Left ventricle myocardium inferior (tissue), 1 donor: ENCODE measurements at regions not wholly inside any gene's neighbourhood (a gene's known extent, or its start where the extent isn't known, plus 50 kb on each side); places are given as distances from the start of the nearest gene placed in this dataset.
A peak's percentile ranks its signal among the peaks of the same experiment; 100 is the strongest.

Experiments used
- DNase-seq: peaks from one replicate; pipeline ENCODE4 v3.0.0-alpha.2; 2020
- H3K27ac ChIP-seq: fragments of 200-600 bp; replicated peaks from 2 replicates; pipeline ENCODE4 v1.8.0; 2021
- H3K27me3 ChIP-seq: fragments of 200-600 bp; 2 replicates; pipeline ENCODE4 v1.8.0; 2021; ENCODE audit warnings: low read depth
- H3K36me3 ChIP-seq: fragments of 200-600 bp; 2 replicates; pipeline ENCODE4 v1.8.0; 2021
- H3K4me1 ChIP-seq: fragments of 200-600 bp; 2 replicates; pipeline ENCODE4 v1.8.0; 2021
- H3K4me3 ChIP-seq: fragments of 200-600 bp; 2 replicates; pipeline ENCODE4 v1.8.0; 2021; ENCODE audit warnings: mild to moderate bottlenecking, moderate library complexity
- H3K9me3 ChIP-seq: fragments of 200-600 bp; replicated peaks from 2 replicates; pipeline ENCODE4 v1.8.0; 2021
- CTCF ChIP-seq: fragments of 200-600 bp; IDR thresholded peaks from 2 replicates; pipeline ENCODE4 v1.8.0; 2021; ENCODE audit warnings: antibody characterized with exemption, mild to moderate bottlenecking, borderline replicate concordance
- intact Hi-C: fragments of 100-400 bp; cut with micrococcal nuclease; formaldehyde crosslinking; loops from one replicate; pipeline ENCODE4 v1.11.0; 2022
- donor health status: DM: no; HTN: yes; CAD: no; lungs with severe emphysema.

DNA sequence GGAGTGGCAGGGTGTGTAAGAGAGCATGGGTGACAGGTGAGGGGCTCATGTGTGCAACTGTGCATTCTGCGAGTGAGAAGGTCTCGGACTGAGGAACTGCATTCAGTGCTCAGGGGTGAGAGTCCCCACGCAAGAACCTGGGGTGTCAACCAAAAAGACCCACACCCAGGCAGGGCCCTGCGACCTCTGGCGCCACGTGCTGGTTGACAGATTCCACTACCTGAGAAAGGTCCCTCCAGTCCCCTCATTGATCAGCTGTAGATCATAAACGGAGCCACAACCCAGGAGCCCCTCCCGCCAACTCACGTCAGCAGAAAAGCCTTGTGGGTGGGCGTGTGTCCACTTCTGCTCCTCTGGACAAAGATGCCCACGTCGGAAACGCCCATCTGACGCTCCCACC is 98.7 kb downstream of the ASCL4 start:
- intact Hi-C loops: no loop called here
- no peaks in the 10 kb centered on the region for H3K36me3 ChIP-seq
- no peak for DNase-seq
- H3K27ac ChIP-seq: no peak overlapping the region
- H3K4me1 ChIP-seq: no peaks in the 10 kb centered on the region
- no peak for TF ChIP-seq CTCF
- H3K4me3 ChIP-seq: no peak overlapping the region
- H3K27me3 ChIP-seq: peaks cover 63% of the 10 kb centered on the region
- no peaks in the 10 kb centered on the region for H3K9me3 ChIP-seq

DNA sequence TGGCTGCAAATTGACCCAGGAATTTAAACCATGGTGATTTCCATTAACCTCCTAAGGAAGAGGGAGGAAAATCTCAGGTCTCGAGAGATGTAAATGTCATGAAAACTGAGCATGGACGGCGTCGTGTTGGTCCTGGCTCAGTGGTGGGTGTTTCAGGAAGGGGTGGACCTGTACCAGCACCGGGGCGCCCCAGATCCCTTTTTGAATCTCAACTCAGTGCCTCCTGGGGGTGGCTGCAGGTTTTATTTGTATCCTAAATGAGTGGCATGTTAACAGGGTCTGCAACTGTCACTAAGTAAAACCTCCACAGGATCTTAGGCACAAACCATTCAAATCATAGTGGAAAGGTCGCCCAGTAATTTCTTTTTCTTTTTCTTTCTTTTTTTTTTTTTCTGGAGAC is 101.3 kb downstream of the ASCL4 start:
- peaks cover 75% of the 10 kb centered on the region for H3K27me3 ChIP-seq
- intact Hi-C loops: no loop called here
- DNase-seq: no peak
- H3K4me3 ChIP-seq: no peak overlapping the region
- no peak for TF ChIP-seq CTCF
- H3K9me3 ChIP-seq: no peaks in the 10 kb centered on the region
- no peaks in the 10 kb centered on the region for H3K4me1 ChIP-seq
- H3K36me3 ChIP-seq: no peaks in the 10 kb centered on the region
- H3K27ac ChIP-seq: no peak overlapping the region

- intact Hi-C loops: loop anchor here (10.0 kb wide), 1 partner anchor 210 kb away; no protein-coding TSS in a partner anchor
- Histone ChIP-seq H3K9me3 (no peaks in the 10 kb centered on the region), H3K4me1 (no peaks in the 10 kb centered on the region), H3K27me3 (peaks cover 89% of the 10 kb centered on the region), H3K27ac (no peak overlapping the region), H3K4me3 (no peak overlapping the region), H3K36me3 (no peaks in the 10 kb centered on the region)
- DNase-seq: no peak
- peak; percentile 71 for TF ChIP-seq CTCF
These were observed 110.5 kb downstream of the ASCL4 start for GRCh38 chr12:107884769-107885694.

GRCh38 chr12:107888789-107889188 is 114.3 kb downstream of the ASCL4 start:
- Histone ChIP-seq H3K36me3 (no peaks in the 10 kb centered on the region), H3K4me3 (no peak overlapping the region), H3K27ac (no peak overlapping the region), H3K27me3 (peaks cover 78% of the 10 kb centered on the region), H3K9me3 (no peaks in the 10 kb centered on the region), H3K4me1 (no peaks in the 10 kb centered on the region)
- intact Hi-C loops: loop anchor here (10.0 kb wide), 1 partner anchor 214 kb away; no protein-coding TSS in a partner anchor
- no peak for DNase-seq
- TF ChIP-seq CTCF: no peak

DNA sequence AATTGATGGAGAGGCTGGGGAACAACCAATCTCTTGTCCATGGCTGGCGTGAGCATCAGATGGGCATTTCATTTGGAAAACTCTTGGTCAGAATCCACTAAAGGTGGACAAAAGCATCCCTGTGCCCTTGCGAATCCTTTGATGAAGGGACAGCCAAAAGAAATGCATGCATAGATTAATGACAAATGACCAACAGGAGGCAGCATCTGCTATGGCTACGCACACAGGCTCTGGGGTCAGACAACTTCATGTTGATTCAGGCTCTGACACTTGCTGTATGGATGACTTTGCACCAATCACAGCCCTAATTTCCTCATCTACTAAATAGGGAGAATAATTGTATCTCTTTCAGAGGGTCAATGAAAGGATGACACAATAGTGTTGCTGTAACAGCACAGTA is 117.5 kb downstream of the ASCL4 start:
- intact Hi-C loops: no loop called here
- no peak for TF ChIP-seq CTCF
- no peak for DNase-seq
- Histone ChIP-seq H3K4me3 (no peak overlapping the region), H3K36me3 (no peaks in the 10 kb centered on the region), H3K27me3 (peaks cover 68% of the 10 kb centered on the region), H3K27ac (no peak overlapping the region), H3K9me3 (no peaks in the 10 kb centered on the region), H3K4me1 (no peaks in the 10 kb centered on the region)
